ENCODE measurements at regions not wholly inside any gene's neighbourhood (a gene's known extent, or its start where the extent isn't known, plus 50 kb on each side); places are given as distances from the start of the nearest gene placed in this dataset.
A peak's percentile ranks its signal among the peaks of the same experiment; 100 is the strongest.

DNA sequence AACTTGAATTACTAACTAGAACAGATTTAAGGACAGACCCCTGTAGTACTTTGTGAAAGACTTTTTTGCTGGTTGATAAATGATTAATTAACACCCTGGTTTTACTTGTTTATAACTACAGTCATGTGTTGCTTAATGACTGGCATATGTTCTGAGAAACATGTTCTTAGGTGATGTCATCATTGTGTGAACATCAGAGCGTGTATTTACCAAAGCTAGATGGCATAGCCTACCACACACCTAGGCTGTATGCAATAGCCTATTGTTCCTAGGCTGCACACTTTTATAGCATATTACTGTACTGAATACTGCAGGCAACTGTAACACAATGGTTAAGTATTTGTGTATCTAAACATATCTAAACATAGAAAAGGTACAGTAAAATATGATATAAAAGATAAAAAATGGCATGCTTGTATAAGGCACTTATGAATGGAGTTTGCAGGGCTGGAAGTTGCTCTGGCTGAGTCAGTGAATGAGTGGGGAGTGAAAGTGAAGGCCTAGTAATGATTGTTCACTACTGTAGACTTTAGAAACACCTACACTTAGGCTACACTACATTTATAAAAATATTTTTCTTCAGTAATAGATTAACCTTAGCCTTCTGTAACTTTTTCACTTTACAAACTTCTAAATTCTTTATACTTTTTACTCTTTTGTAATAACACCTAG is 260.3 kb downstream of the KCNRG start:
- peak; percentile 90 for DNase-seq (ENCODE audit: low read depth)
- TF ChIP-seq, protein P1, sequence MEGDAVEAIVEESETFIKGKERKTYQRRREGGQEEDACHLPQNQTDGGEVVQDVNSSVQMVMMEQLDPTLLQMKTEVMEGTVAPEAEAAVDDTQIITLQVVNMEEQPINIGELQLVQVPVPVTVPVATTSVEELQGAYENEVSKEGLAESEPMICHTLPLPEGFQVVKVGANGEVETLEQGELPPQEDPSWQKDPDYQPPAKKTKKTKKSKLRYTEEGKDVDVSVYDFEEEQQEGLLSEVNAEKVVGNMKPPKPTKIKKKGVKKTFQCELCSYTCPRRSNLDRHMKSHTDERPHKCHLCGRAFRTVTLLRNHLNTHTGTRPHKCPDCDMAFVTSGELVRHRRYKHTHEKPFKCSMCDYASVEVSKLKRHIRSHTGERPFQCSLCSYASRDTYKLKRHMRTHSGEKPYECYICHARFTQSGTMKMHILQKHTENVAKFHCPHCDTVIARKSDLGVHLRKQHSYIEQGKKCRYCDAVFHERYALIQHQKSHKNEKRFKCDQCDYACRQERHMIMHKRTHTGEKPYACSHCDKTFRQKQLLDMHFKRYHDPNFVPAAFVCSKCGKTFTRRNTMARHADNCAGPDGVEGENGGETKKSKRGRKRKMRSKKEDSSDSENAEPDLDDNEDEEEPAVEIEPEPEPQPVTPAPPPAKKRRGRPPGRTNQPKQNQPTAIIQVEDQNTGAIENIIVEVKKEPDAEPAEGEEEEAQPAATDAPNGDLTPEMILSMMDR (conservative IDR thresholded peaks at IDR 0.05; ENCODE audit: low read depth, low read length): no peak
- no peak overlapping the region for H3K4me3 ChIP-seq (ENCODE audit: low read depth, low read length)

- no peak overlapping the region for H3K4me3 ChIP-seq (ENCODE audit: low read depth, low read length)
- TF ChIP-seq, protein P1 (conservative IDR thresholded peaks at IDR 0.05; ENCODE audit: low read depth, low read length): no peak
- DNase-seq (ENCODE audit: low read depth): no peak
Observed at GRCh38 chr13:50276550-50276949, 261.3 kb downstream of the KCNRG start.

GRCh38 chr13:50277127-50277526 is 261.9 kb downstream of the KCNRG start:
- TF ChIP-seq, protein P1 (conservative IDR thresholded peaks at IDR 0.05; ENCODE audit: low read depth, low read length): no peak
- DNase-seq (ENCODE audit: low read depth): no peak

GRCh38 chr13:50277906-50278305 is 262.7 kb downstream of the KCNRG start:
- no peak overlapping the region for H3K4me3 ChIP-seq (ENCODE audit: low read depth, low read length)
- TF ChIP-seq, protein P1 (conservative IDR thresholded peaks at IDR 0.05; ENCODE audit: low read depth, low read length): no peak
- DNase-seq (ENCODE audit: low read depth): no peak

More at GRCh38 chr13:50277127-50277526, 261.9 kb downstream of the KCNRG start:
- H3K4me3 ChIP-seq (ENCODE audit: low read depth, low read length): no peak overlapping the region

DNA sequence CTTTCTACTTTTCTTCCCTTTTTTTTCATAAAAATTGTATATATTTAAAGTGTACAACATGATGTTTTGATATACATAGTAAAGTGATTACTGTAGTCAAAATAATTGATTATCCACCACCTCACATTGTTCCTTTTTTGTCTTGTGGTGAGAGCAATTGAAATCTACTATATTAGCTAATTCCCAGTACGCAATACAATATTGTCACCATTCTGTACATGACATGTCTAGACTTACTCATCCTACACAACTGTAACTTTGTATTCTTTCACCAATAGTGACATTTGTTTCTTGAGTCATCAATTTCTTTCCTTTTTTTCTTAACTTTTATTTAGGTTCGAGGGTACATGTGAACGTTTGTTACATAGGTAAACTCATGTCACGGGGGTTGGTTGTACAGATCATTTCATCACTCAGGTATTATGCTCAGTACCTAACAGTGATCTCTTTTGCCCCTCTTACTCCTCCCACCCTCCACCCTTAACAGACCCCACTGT is 265.2 kb downstream of the KCNRG start:
- H3K4me3 ChIP-seq (ENCODE audit: low read depth, low read length): no peak overlapping the region

DNA sequence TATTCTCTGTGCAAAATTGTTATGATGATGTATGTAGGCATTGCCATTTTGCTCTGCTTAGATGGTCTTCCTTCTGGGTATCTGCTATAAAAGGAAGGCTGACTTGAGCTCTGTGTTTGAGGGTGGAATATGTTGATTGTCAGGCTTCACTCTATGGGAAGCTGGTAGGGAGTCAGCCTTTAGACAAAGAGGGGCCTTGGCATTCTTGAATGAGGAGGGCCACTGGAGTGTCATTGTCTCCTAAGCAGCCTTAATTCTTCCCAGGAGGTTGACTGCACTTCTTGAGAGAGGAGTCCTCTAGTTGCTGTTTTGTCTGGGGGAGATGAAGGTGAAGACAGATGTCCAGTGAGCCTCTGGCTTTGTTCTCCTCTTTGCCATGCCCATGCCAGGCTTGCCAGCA is 266.8 kb downstream of the KCNRG start:
- TF ChIP-seq, protein P1 (conservative IDR thresholded peaks at IDR 0.05; ENCODE audit: low read depth, low read length): no peak
- no peak for DNase-seq (ENCODE audit: low read depth)
- no peak overlapping the region for H3K4me3 ChIP-seq (ENCODE audit: low read depth, low read length)

More for the DNA sequence above, 265.2 kb downstream of the KCNRG start:
- TF ChIP-seq, protein P1 (conservative IDR thresholded peaks at IDR 0.05; ENCODE audit: low read depth, low read length): no peak
- no peak for DNase-seq (ENCODE audit: low read depth)

- TF ChIP-seq, protein P1 (conservative IDR thresholded peaks at IDR 0.05; ENCODE audit: low read depth, low read length): no peak
- no peak for DNase-seq (ENCODE audit: low read depth)
- no peak overlapping the region for H3K4me3 ChIP-seq (ENCODE audit: low read depth, low read length)
Observed at GRCh38 chr13:50283017-50283416, 267.8 kb downstream of the KCNRG start.

Data from epithelial cell of proximal tubule (primary cell).